Retina (tissue), 1 donor: ENCODE measurements at regions not wholly inside any gene's neighbourhood (a gene's known extent, or its start where the extent isn't known, plus 50 kb on each side); places are given as distances from the start of the nearest gene placed in this dataset.

Source experiments
- DNase-seq: peaks from one replicate; pipeline ENCODE4 v3.0.0-alpha.2; 2016

- DNase-seq: no peak
These were observed 51.0 kb upstream of the EGFLAM start for GRCh38 chr5:38207343-38207742.

GRCh38 chr5:38202741-38203140 lies 55.6 kb upstream of the EGFLAM start:
- DNase-seq: no peak

GRCh38 chr5:38200872-38201557 lies 57.3 kb upstream of the EGFLAM start:
- DNase-seq: no peak

GRCh38 chr5:38197118-38197517 lies 61.2 kb upstream of the EGFLAM start:
- no peak for DNase-seq

GRCh38 chr5:38193015-38193581 lies 65.3 kb upstream of the EGFLAM start:
- peak; percentile 77 for DNase-seq

GRCh38 chr5:38191693-38192092 lies 66.7 kb upstream of the EGFLAM start:
- no peak for DNase-seq

GRCh38 chr5:38190111-38190510 lies 68.2 kb upstream of the EGFLAM start:
- DNase-seq: no peak

- DNase-seq: no peak
These were observed 69.3 kb upstream of the EGFLAM start for GRCh38 chr5:38189081-38189504.

GRCh38 chr5:38188591-38188990 lies 69.8 kb upstream of the EGFLAM start:
- no peak for DNase-seq

- DNase-seq: no peak
These were observed 70.8 kb upstream of the EGFLAM start for GRCh38 chr5:38187532-38187931.

GRCh38 chr5:38184627-38185026 lies 73.7 kb upstream of the EGFLAM start:
- DNase-seq: no peak

GRCh38 chr5:38182991-38183390 lies 75.4 kb upstream of the EGFLAM start:
- DNase-seq: no peak

GRCh38 chr5:38168029-38168428 lies 90.3 kb upstream of the EGFLAM start:
- DNase-seq: no peak

GRCh38 chr5:38167562-38167996 lies 90.8 kb upstream of the EGFLAM start:
- DNase-seq: peak; percentile 32

GRCh38 chr5:38166832-38167231 lies 91.5 kb upstream of the EGFLAM start:
- no peak for DNase-seq

GRCh38 chr5:38165435-38165834 lies 92.9 kb upstream of the EGFLAM start:
- DNase-seq: no peak

- no peak for DNase-seq
These were observed 93.5 kb upstream of the EGFLAM start for GRCh38 chr5:38164776-38165399.

- no peak for DNase-seq
These were observed 94.6 kb upstream of the EGFLAM start for GRCh38 chr5:38163636-38164237.

- DNase-seq: no peak
These were observed 95.7 kb upstream of the EGFLAM start for GRCh38 chr5:38162625-38163024.

- no peak for DNase-seq
These were observed 101.3 kb upstream of the EGFLAM start for GRCh38 chr5:38157024-38157423.

- no peak for DNase-seq
These were observed 103.6 kb upstream of the EGFLAM start for GRCh38 chr5:38154615-38155204.

GRCh38 chr5:38151878-38152277 lies 106.5 kb upstream of the EGFLAM start:
- no peak for DNase-seq

GRCh38 chr5:38149815-38150195 lies 108.6 kb upstream of the EGFLAM start:
- DNase-seq: no peak
